AML-193 (cell line): ENCODE measurements at regions not wholly inside any gene's neighbourhood (a gene's known extent, or its start where the extent isn't known, plus 50 kb on each side); places are given as distances from the start of the nearest gene placed in this dataset.

Experiments used
- DNase-seq, 2 experiments: peaks; one replicate each; lab custom pipeline; 2025; lab: John Stamatoyannopoulos, UW

DNA sequence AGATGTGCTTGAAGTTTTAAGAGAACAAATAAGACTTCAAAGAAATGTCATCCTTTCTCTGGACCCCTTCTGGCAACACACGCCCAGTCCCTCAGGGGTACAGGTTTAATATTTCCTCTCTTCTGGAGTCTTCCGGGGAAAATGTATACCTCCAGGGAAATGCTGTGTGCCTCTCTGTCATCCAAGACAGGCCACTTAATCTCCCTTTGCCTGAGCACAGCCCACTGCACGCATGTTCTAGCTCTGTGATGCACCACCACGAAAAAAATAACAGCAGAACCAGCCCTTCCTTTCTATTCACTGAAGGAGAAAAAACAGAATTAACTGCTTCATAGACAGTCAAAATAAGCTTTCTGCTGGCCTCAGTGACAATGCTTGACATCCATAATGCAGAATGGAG is 140.1 kb downstream of the RBFOX3 start:
- DNase-seq: no peak

GRCh38 chr17:79469646-79470045 is 141.2 kb downstream of the RBFOX3 start:
- DNase-seq: no peak

DNA sequence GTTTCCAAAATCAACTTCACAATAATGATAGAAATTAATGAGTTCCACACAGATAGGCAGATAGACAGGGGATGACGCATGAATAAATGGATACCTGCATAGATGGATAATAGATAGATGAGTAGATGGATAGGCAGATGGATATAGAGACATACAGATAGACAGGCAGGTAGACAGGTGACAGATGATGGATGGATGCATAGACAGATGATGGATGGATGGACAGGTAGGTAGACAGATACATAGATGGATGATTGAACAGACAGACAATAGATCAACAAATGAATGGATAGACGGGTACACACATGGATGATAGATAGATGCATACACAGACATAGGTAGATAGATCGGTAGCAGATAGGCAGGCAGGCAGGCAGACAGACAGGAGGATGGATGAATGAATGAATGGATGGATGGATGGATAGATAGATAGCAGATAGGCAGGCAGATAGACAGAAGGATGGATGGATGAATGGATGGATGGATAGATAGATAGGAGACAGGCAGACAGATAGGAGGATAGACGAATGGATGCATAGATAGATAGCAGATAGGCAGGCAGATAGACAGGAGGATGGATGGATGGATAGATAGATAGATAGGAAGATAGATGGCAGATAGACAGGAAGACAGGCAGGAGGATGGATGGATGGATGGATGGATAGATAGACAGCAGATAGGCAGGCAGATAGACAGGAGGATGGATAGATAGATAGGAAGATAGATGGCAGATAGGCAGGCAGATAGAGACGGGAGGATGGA is 142.5 kb downstream of the RBFOX3 start:
- no peak for DNase-seq

DNA sequence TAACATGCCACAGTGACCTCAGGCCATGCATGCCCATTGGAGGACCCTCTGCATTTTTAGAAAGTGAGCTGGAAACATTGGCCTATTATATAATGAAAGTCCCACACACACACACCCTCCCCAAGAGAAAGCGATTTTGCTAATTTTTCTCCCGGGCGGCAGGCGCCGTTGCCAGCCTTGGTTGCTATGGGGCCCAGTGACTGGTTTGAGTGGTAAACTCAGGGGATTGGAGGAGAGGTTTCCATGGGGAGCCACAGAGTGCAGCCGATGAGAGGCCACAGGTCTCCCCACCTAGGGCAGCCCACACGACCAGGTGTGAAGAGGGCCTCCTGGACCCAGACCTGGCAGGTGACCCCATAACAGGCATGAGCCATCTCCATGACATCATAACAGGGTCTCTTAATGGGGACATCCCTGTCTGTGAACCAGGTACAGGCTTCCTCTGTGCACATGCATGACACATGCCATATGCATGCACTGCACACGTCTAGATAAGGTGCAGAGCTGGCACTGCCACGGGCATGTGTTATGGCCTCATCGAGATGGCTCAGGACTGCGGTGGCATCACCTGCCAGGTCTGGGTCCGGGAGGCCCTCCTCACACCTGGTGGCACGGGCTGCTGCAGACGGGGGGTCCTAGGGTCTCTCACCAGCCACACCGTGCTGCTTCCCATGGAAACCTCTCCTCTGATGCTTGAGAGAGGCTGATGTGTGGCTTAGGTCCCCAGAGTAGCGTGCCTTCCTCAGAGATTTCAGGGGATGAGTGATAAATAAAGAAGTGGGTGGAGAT is 144.1 kb downstream of the RBFOX3 start:
- DNase-seq: no peak

GRCh38 chr17:79465681-79466025 is 145.2 kb downstream of the RBFOX3 start:
- DNase-seq: no peak

GRCh38 chr17:79465011-79465680 is 145.7 kb downstream of the RBFOX3 start:
- no peak for DNase-seq

DNA sequence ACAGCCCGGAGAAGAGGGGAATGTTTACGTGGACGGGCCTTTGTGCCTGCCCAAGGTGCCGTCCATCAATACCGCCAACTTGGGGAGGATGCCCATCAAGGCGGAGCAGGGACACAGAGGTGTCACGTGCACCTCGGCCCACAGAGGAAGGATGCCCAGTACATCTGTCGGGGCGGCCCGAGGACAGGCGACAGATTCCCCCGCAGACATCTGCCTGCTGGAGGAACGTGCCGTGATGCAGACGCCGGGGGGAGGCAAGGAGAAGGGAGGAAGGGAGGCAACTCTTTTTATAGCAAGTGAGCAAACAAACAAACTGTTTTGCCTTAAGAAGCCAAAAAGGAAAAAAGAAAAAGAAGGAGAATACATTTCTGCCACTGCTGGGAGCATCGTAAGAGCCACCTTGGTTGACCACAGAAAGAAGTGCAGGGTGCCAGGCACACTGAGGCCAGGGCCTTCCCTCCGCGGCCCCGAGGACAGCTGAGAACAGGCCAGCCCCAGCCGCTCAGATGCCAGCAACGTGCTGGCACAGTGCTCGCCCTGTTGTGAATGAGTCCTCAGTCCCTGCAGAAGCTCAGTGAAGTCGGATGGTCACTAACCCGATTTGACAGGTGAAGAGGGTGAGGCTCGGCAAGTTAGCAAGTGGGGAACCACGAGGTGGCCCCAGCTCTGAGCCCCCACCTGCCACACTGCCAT is 146.4 kb downstream of the RBFOX3 start:
- DNase-seq: no peak

DNA sequence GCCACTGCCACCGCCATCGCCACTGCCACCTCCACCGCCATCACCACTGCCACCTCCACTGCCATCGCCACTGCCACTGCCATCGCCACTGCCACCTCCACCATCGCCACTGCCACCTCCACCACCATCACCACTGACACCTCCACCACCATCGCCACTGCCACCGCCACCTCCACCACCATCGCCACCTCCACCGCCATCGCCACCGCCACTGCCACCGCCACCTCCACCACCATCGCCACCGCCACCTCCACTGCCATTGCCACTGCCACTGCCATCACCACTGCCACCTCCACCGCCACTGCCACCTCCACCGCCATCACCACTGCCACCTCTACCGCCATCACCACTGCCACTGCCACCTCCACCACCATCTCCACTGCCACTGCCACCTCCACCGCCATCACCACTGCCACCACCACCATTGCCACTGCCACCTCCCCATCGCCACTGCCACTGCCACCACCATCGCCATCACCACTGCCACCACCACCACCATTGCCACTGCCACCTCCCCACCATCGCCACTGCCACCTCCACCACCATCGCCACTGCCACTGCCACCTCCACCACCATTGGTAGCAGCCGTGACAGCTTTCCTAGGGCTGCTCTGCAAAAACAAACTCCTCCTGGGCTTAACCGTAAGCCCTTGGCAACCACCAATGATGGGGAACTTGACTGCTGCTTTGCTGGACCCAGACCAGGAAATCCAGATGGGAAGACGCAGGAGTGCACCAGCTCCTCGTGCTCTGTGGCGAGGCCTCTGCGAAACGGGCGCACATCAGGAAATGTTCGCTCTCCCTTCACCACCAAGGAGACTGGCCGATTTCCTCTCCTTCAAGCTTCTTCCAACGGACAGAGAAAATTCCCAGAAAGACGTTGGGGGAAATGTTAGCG is 147.2 kb downstream of the RBFOX3 start:
- DNase-seq: no peak

DNA sequence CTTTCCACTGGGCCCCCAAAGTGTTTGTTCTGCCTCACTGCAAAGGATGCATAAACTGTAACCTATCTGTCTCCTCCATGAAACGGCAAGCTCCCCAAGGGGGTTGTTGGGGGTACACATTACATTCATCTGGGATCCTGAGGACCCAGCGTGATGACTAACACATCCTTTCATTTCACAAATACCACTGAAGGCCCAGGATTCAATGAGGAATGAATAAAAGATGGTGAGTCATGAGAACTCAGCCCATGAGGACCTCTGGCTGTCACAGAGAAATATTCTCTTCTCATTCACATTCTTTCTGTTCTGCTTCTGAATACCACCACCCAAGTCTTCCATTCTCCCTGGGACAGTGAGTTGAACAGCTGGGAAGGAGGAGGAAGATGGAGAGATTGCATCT is 149.8 kb downstream of the RBFOX3 start:
- DNase-seq: no peak

- DNase-seq: no peak
These were observed 151.0 kb downstream of the RBFOX3 start for GRCh38 chr17:79459846-79460245.

DNA sequence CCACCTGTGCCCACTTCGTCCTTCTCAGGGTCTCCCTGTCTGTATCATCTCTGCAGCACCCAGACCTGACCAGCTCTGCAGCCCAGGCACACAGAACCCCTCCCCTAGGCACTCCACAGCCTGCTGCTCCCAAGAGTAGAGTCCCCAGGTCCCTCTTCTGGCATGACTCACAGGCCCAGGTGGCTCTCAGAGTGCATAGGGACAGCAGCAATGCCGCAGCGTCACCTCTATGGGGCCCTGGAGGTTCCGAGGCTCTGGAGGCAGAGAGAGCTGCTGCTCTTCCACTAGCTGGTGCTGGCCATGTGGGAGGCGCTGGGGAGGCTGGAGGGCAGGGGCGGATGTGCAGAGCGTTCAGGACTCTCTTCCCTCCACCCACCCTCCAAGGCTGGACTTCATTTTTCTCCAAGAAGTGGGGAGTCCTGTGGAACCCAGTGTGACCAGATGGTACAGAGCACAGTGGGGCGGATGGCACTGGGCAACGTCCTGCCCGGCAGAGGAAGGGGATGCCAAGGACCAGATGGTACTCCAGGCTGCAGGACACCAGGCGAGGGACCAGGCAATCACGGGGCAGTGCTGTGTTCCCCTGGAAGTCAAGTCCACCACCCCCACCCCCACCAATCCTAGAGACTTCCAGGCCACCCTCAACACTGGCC is 151.7 kb downstream of the RBFOX3 start:
- DNase-seq: no peak

DNA sequence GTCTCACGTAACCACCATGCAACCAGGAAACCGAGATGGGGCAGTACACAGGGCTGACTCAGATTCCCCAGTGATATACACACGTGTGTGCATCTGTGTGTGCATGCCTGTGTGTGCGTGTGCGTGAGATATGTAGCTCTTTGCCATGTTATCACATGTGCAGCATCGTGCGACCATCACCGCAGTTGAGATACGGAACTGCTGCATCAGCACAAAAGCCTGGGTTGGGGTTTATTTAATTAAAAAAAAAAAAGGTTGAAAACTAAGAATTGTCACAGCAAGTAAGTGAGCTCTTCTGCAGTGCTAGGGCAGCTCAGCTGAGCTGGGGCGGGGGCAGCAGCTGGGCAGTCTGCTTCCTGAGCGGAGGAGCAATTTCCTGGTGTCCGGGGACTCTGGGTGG is 152.5 kb downstream of the RBFOX3 start:
- DNase-seq: no peak

DNA sequence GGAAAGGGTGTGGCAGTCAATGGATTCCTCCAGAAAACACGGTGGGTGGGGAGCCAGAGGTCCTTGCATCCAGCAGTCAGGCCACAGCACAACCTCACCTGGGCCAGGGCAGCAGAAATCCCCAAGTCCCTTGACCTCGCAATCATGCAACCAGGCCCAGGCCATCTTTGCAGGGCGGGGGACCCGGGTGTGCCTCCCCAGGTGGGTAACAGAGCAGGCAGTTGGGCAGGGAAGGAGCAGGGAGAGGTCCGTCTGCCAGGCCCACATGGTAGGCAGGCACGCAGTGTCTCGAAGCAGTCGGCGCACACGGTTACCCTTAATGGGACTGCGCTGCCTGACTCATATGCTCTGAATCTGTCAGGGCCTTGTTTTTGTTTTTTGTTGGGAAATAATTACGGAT is 153.0 kb downstream of the RBFOX3 start:
- no peak for DNase-seq

DNA sequence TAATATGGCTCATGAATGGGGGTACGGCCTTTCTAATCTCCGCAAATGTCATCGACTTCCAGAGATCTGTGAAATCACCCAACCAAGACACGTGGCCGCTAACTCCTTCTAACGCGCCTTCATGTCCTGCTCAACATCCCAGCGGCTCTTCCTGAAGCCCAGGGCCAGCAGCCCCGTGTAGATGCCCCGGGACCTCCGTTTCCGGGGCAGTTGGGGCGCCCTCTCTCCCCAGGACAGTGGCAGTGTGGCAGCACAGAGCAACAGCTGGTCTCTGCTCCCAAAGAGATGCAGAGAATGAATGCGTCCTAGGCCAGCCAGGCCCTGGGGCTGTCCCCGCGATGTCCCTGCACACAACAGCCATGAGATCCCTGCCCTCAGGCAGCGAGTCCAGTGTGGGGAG is 153.5 kb downstream of the RBFOX3 start:
- DNase-seq: no peak

DNA sequence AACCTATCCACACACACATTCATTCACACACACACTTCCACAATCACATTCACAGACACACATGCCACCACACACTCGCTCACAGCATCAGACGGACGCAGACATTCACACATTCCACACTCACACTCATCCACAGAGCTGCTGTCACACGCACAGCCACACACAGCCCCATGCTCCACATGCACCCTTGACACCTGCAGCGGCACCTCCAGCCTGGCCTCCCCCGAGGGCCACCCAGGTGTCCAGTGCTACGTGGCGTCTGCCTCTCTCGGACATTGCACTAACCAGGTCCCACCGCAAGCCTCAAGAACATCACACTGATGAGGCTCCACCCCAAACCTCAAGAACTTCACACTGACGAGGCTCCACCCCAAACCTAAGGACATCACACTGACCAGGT is 155.2 kb downstream of the RBFOX3 start:
- DNase-seq: no peak

- DNase-seq: no peak
These were observed 156.0 kb downstream of the RBFOX3 start for GRCh38 chr17:79454826-79455225.

DNA sequence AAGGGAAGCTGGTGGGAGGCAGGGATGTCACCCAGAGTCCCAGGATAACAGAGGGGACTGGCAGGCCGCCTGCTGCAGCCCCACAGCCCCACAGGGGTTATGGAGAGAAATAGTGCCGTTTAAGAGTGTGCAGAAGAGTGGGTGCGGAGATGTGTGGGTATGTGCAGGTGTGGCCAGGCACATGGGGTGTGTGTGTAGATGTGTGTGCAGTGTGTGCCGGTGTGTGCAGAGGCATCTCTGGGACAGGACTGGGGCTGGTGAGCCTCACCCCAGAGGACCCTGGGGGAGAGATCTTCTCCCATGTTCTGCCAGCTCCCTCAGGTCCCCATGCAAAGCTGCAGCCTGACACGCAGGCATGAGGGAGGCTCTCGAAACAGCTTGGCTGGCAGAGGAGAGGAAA is 157.4 kb downstream of the RBFOX3 start:
- DNase-seq: no peak

GRCh38 chr17:79452706-79453105 is 158.1 kb downstream of the RBFOX3 start:
- no peak for DNase-seq

DNA sequence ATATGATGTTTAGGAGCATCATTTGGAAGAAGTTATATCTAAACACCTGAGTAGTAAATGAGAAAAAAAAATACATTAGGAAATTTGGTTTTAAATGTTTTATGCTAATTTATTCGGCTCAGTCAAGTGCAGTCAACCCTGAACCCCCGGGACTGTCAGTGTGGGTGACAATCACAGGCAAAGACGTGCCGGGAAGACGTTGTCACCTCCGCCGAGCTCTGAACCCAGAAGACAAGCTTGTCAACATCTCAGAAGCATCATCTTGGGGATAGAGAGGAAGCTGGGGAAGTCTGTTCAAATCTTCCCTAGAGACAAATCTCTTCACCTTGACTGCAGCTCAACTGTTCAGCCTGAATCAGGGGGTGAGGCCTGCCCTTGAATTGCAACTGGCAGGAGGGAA is 159.7 kb downstream of the RBFOX3 start:
- no peak for DNase-seq

GRCh38 chr17:79446399-79447009 is 164.3 kb downstream of the RBFOX3 start:
- DNase-seq: no peak

DNA sequence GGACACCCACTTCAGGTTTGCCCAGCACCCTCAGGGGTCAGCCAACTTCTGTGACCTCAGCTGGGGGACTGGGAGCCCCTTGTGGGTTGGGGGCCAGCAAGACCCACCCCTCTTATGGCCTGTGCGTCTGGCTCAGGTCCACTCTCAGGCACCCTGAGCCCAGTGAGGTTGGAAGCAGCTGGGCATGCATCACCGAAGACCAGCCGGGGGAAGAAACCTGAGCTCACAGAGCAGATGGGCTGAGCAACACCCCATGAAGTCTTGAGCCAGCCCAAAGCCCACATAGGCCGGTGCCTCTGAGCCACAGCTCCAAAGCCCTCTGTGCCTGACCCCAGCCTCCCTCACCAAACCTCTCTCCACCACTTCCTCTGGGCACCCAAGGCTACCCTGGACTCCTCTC is 166.7 kb downstream of the RBFOX3 start:
- DNase-seq: no peak
